HepG2 (cell line): ENCODE measurements at regions not wholly inside any gene's neighbourhood (a gene's known extent, or its start where the extent isn't known, plus 50 kb on each side); places are given as distances from the start of the nearest gene placed in this dataset.

Experiments used
- ATAC-seq: fragments of 200-7000 bp; cut with Tn5 transposase; 3 replicates; pipeline ENCODE4 v1.9.1; 2020; ENCODE audit warnings: mild to moderate bottlenecking, moderate library complexity
- BruUV-seq: library from RNA; stranded (reverse); fragments of 400-500 nt; replicated peaks from 2 replicates; lab custom pipeline; 2021; lab: Mats Ljungman, UMichigan
- CTCF ChIA-PET: fragments of 300-600 bp; formaldehyde crosslinking; extraction: SDS; loops from one replicate; lab custom pipeline; 2021; ENCODE audit warnings: low total read pairs, inconsistent platforms, low intra/inter-chr PET ratio; lab: Yijun Ruan, JAX
- POLR2A ChIA-PET: fragments of 350-600 bp; sonication (Branson Sonifier 250); formaldehyde crosslinking; loops from one replicate; lab custom pipeline; 2020; ENCODE audit warnings: antibody characterized with exemption, inconsistent platforms; lab: Yijun Ruan, JAX
- DNase-seq: peaks from one replicate; pipeline ENCODE4 v3.0.0-alpha.2; 2015; ENCODE audit warnings: low spot score
- FAIRE-seq: peaks from 3 replicates; lab custom pipeline; 2011; peaks lifted over from hg19 to GRCh38; lab: Jason Lieb, UNC
- H2AFZ ChIP-seq: one replicate; pipeline ENCODE4 v1.6.1; 2011; ENCODE audit warnings: low read length, inconsistent platforms
- H3K27ac ChIP-seq: fragments of 300-600 bp; 3 replicates; pipeline ENCODE4 v1.8.0; 2011; ENCODE audit warnings: mixed run types, mild to moderate bottlenecking, mixed read lengths, low read length, inconsistent platforms; ENCODE audit not compliant: insufficient read depth; ENCODE audit errors: extremely low read length
- H3K27me3 ChIP-seq, 2 experiments: fragments of 200-600 bp in 1 of 2; 2 replicates in 1 of 2; 3 replicates in 1 of 2; pipeline versions ENCODE4 v1.6.0 to v1.8.0; 2011; ENCODE audit warnings: low read length in 2 of 2, mild to moderate bottlenecking in 2 of 2, moderate library complexity in 2 of 2, inconsistent platforms in 1 of 2; ENCODE audit not compliant: insufficient read depth in 2 of 2, control insufficient read depth in 1 of 2
- H3K36me3 ChIP-seq, 2 experiments: fragments of 200-600 bp in 1 of 2; replicated peaks in 1 of 2; 2 replicates in 1 of 2; 3 replicates in 1 of 2; pipeline versions ENCODE4 v1.5.1 to v1.8.0; 2011; ENCODE audit warnings: low read length in 2 of 2, inconsistent platforms in 1 of 2; ENCODE audit not compliant: insufficient read depth in 2 of 2, control insufficient read depth in 1 of 2
- H3K4me1 ChIP-seq: 2 replicates; pipeline ENCODE4 v1.5.1; 2012; ENCODE audit warnings: low read length, inconsistent platforms; ENCODE audit not compliant: insufficient read depth
- H3K4me2 ChIP-seq: 2 replicates; pipeline ENCODE4 v1.6.0; 2011; ENCODE audit warnings: low read depth, low read length, inconsistent platforms
- H3K4me3 ChIP-seq, 3 experiments: fragments of 200-600 bp in 1 of 3; sonication (generic), shearing (Covaris generic) in 1 of 3; replicated peaks in 1 of 3; 2 replicates each; pipeline ENCODE4 v1.5.1; 2011 to 2016; ENCODE audit warnings: low read length in 3 of 3, inconsistent platforms in 2 of 3, low read depth in 2 of 3, mild to moderate bottlenecking in 2 of 3, control low read depth in 1 of 3, mixed read lengths in 1 of 3; ENCODE audit not compliant: insufficient read depth in 1 of 3
- H3K79me2 ChIP-seq: one replicate; pipeline ENCODE4 v1.6.1; 2011; ENCODE audit warnings: low read length, inconsistent platforms; ENCODE audit not compliant: insufficient read depth
- H3K9ac ChIP-seq: 2 replicates; pipeline ENCODE4 v1.6.0; 2011; ENCODE audit warnings: mild to moderate bottlenecking, low read depth, low read length, inconsistent platforms; ENCODE audit not compliant: insufficient read depth
- H3K9me3 ChIP-seq: 2 replicates; pipeline ENCODE4 v1.5.1; 2012; ENCODE audit warnings: mild to moderate bottlenecking, low read length
- H4K20me1 ChIP-seq: 2 replicates; pipeline ENCODE4 v1.6.0; 2011; ENCODE audit warnings: inconsistent platforms, mild to moderate bottlenecking, low read length, moderate library complexity; ENCODE audit not compliant: insufficient read depth
- DMAP1 ChIP-seq: IDR thresholded peaks from 2 replicates; pipeline ENCODE4 v1.6.1; 2016
- EZH2 ChIP-seq: conservative IDR thresholded peaks from 2 replicates; pipeline ENCODE4 v1.6.1; 2012; ENCODE audit warnings: mild to moderate bottlenecking, low read depth, low read length, moderate library complexity
- GTF3A ChIP-seq: sonication (generic); formaldehyde crosslinking; conservative IDR thresholded peaks from 2 replicates; pipeline ENCODE4 v1.4.0; 2020; ENCODE audit warnings: mild to moderate bottlenecking, missing genetic modification reagents
- KLF12 ChIP-seq: sonication (generic); formaldehyde crosslinking; IDR thresholded peaks from 2 replicates; pipeline ENCODE4 v1.4.0; 2020; ENCODE audit warnings: missing genetic modification reagents, borderline replicate concordance
- KLF13 ChIP-seq: sonication (generic); formaldehyde crosslinking; IDR thresholded peaks from 2 replicates; pipeline ENCODE4 v1.4.0; 2020; ENCODE audit warnings: mild to moderate bottlenecking, missing genetic modification reagents
- MLX ChIP-seq: IDR thresholded peaks from 2 replicates; pipeline ENCODE4 v1.6.1; 2016
- NFE2L1 ChIP-seq: sonication (generic); formaldehyde crosslinking; IDR thresholded peaks from 2 replicates; pipeline ENCODE4 v1.4.0; 2020; ENCODE audit warnings: missing genetic modification reagents, mild to moderate bottlenecking, borderline replicate concordance
- SRSF9 ChIP-seq: fragments of 200-400 bp; formaldehyde crosslinking; IDR thresholded peaks from 2 replicates; pipeline ENCODE4 v1.6.1; 2018; ENCODE audit warnings: borderline replicate concordance, mild to moderate bottlenecking, low read depth, low read length; ENCODE audit not compliant: insufficient read depth, poor library complexity, severe bottlenecking
- ZFP1 ChIP-seq: IDR thresholded peaks from 2 replicates; pipeline ENCODE4 v1.6.1; 2016
- ZNF143 ChIP-seq: sonication (generic); formaldehyde crosslinking; IDR thresholded peaks from 2 replicates; pipeline ENCODE4 v1.4.0; 2020; ENCODE audit warnings: missing genetic modification reagents
- ZNF17 ChIP-seq: sonication (generic); formaldehyde crosslinking; IDR thresholded peaks from 2 replicates; pipeline ENCODE4 v1.5.0; 2020; ENCODE audit warnings: mild to moderate bottlenecking, missing genetic modification reagents
- ZNF20 ChIP-seq: sonication (generic); formaldehyde crosslinking; IDR thresholded peaks from 2 replicates; pipeline ENCODE4 v1.4.0; 2020; ENCODE audit warnings: mild to moderate bottlenecking, moderate library complexity, missing genetic modification reagents
- ZNF33B ChIP-seq: sonication (generic); formaldehyde crosslinking; IDR thresholded peaks from 2 replicates; pipeline ENCODE4 v1.5.1; 2020; ENCODE audit warnings: mild to moderate bottlenecking, missing genetic modification reagents
- ZNF431 ChIP-seq: sonication (generic); formaldehyde crosslinking; IDR thresholded peaks from 2 replicates; pipeline ENCODE4 v1.9.0; 2022; ENCODE audit warnings: missing genetic modification reagents, low read depth, mild to moderate bottlenecking, borderline replicate concordance
- ZNF446 ChIP-seq: sonication (generic); formaldehyde crosslinking; IDR thresholded peaks from 2 replicates; pipeline ENCODE4 v1.5.0; 2020; ENCODE audit warnings: mild to moderate bottlenecking, missing genetic modification reagents
- ZNF549 ChIP-seq: sonication (generic); formaldehyde crosslinking; IDR thresholded peaks from 2 replicates; pipeline ENCODE4 v1.5.0; 2020; ENCODE audit warnings: missing genetic modification reagents
- ZNF770 ChIP-seq: sonication (generic); formaldehyde crosslinking; IDR thresholded peaks from 2 replicates; pipeline ENCODE4 v1.5.0; 2020; ENCODE audit warnings: mild to moderate bottlenecking, missing genetic modification reagents
- ZNF800 ChIP-seq: sonication (generic); formaldehyde crosslinking; IDR thresholded peaks from 2 replicates; pipeline ENCODE4 v1.4.0; 2020; ENCODE audit warnings: missing genetic modification reagents
- WGBS: methylation state at CpG from one replicate; pipeline ENCODE4 v1.1.6; 2017; ENCODE audit warnings: low lambda C conversion rate; 5-methylcytosine and 5-hydroxymethylcytosine counted together
- in situ Hi-C: cut with HindIII; loops from 2 replicates; pipeline ENCODE4 v1.10.0; 2017; ENCODE audit warnings: low pct_unique_long_range_greater_than_20kb; ENCODE audit not compliant: extremely low pct_ligation_motif_present
- intact Hi-C: fragments of 100-400 bp; cut with micrococcal nuclease; formaldehyde crosslinking; loops from one replicate; pipeline ENCODE4 v1.10.0; 2022; ENCODE audit not compliant: unreplicated experiment

GRCh38 chr18:24954341-24954740 is 397.6 kb downstream of the ZNF521 start:
- Histone ChIP-seq H3K9ac (no peak overlapping the region), H3K36me3 (no peaks in the 10 kb centered on the region), H3K4me3 (no peak overlapping the region), H4K20me1 (no peaks in the 10 kb centered on the region), H3K79me2 (no peaks in the 10 kb centered on the region), H3K27ac (no peak overlapping the region), H3K9me3 (no peaks in the 10 kb centered on the region), H3K27me3 (no peaks in the 10 kb centered on the region), H3K4me1 (no peaks in the 10 kb centered on the region)
- DNase-seq (no peak), ATAC-seq (no peak), FAIRE-seq (no peak)
- in situ Hi-C loops, result no loop called here
- POLR2A ChIA-PET, result no interaction called here
- intact Hi-C loops, result no loop called here
- BruUV-seq, result no TSS peak
- WGBS, result 0% methylated on average over 1 of the region's 1 CpG
- CTCF ChIA-PET, result no interaction called here
- no peak for TF ChIP-seq ZNF20 (CRISPR knock-in tag)
- TF ChIP-seq ZNF17, result no peak
- TF ChIP-seq MLX (CRISPR knock-in tag), result no peak
- no peak for TF ChIP-seq DMAP1 (CRISPR knock-in tag)
- no peak for TF ChIP-seq ZNF549
- TF ChIP-seq, all 625 proteins: peak for 0
- Histone ChIP-seq H2AFZ (no peak overlapping the region), H3K4me2 (no peak overlapping the region)

- DNase-seq (no peak), FAIRE-seq (no peak), ATAC-seq (no peak)
- Histone ChIP-seq H3K4me1 (no peaks in the 10 kb centered on the region), H3K4me3 (no peak overlapping the region), H3K4me2 (no peak overlapping the region), H4K20me1 (no peaks in the 10 kb centered on the region), H3K36me3 (no peaks in the 10 kb centered on the region), H3K9ac (no peak overlapping the region), H2AFZ (no peak overlapping the region), H3K27ac (no peak overlapping the region), H3K27me3 (no peaks in the 10 kb centered on the region), H3K79me2 (no peaks in the 10 kb centered on the region), H3K9me3 (no peaks in the 10 kb centered on the region)
- POLR2A ChIA-PET, result no interaction called here
- intact Hi-C loops (no loop called here), in situ Hi-C loops (no loop called here)
- CTCF ChIA-PET, result no interaction called here
- BruUV-seq, result no TSS peak
- 3% methylated on average over 2 of the region's 2 CpGs for WGBS
- TF ChIP-seq KLF12 (CRISPR knock-in tag) (no peak), SRSF9 (no peak), ZNF770 (CRISPR knock-in tag) (no peak), ZFP1 (no peak), KLF13 (no peak), ZNF143 (CRISPR knock-in tag) (no peak), ZNF446 (CRISPR knock-in tag) (no peak), NFE2L1 (no peak), GTF3A (CRISPR knock-in tag) (no peak), EZH2 (no peak), ZNF431 (no peak), ZNF33B (CRISPR knock-in tag) (no peak), ZNF800 (CRISPR knock-in tag) (no peak)
Observed at GRCh38 chr18:24958001-24958400, 394.0 kb downstream of the ZNF521 start.
